ENCODE measurements at regions not wholly inside any gene's neighbourhood (a gene's known extent, or its start where the extent isn't known, plus 50 kb on each side); places are given as distances from the start of the nearest gene placed in this dataset.

DNA sequence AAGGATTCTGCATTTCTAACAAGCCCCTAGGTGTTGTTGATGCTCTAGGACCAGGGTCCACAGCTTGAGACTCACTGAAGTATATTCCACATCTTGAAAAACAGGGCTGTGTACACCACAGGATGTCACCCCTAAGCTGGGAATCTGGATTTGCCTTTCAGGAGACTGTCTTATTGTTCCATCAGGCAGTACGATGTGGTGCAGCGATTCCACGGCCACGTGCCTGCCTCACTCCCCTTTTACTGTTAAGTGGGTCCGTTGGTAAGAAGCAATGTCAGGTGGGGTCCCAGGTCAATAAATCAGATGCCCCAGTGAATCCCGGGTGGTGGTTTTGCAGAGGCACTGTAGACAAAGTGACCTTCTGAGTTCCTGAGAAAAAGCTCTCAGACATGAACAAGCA, 470.7 kb downstream of the HS3ST3B1 start:
- TF ChIP-seq, protein P1, sequence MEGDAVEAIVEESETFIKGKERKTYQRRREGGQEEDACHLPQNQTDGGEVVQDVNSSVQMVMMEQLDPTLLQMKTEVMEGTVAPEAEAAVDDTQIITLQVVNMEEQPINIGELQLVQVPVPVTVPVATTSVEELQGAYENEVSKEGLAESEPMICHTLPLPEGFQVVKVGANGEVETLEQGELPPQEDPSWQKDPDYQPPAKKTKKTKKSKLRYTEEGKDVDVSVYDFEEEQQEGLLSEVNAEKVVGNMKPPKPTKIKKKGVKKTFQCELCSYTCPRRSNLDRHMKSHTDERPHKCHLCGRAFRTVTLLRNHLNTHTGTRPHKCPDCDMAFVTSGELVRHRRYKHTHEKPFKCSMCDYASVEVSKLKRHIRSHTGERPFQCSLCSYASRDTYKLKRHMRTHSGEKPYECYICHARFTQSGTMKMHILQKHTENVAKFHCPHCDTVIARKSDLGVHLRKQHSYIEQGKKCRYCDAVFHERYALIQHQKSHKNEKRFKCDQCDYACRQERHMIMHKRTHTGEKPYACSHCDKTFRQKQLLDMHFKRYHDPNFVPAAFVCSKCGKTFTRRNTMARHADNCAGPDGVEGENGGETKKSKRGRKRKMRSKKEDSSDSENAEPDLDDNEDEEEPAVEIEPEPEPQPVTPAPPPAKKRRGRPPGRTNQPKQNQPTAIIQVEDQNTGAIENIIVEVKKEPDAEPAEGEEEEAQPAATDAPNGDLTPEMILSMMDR (IDR thresholded peaks at IDR 0.05) = no peak
- TF ChIP-seq POLR2A (IDR thresholded peaks at IDR 0.05) = no peak

Measured in right lobe of liver (tissue), 4 donors.